ENCODE measurements at regions not wholly inside any gene's neighbourhood (a gene's known extent, or its start where the extent isn't known, plus 50 kb on each side); places are given as distances from the start of the nearest gene placed in this dataset.

DNA sequence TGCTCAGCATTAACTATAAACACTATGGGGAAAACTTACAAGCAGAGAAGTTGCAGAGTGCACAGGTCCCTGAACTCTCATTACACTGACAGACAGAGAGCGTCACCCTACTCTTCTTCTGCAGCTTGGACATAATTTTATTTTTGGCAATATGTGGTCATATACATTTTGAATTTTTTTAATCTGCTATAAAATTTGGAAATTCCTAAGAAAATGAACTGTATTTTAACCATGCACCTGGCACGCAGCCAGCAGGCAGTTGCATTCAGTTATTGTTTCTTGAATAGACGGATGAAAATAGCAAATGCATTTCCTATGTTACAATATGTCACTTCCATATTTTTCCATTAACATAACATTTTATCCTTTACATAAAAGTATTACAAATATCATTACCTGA lies 100.2 kb downstream of the SLC25A46 start:
- Histone ChIP-seq H3K27ac (ENCODE audit: low read depth in 1 of 2, low read length in 2 of 2) (no peak overlapping the region), H3K9me3 (replicated peaks in 1 of 2; ENCODE audit: control insufficient read depth in 1 of 2, insufficient read depth in 1 of 2, low read length in 2 of 2) (peaks cover 10 to 11% of the 10 kb centered on the region in 2 donors), H2AFZ (ENCODE audit: insufficient read depth, low read depth, low read length, poor library complexity, severe bottlenecking) (no peak overlapping the region), H3K4me2 (replicated peaks; ENCODE audit: extremely low read depth, low read length, poor library complexity, severe bottlenecking) (no peak overlapping the region), H3K4me1 (ENCODE audit: control insufficient read depth in 1 of 2, insufficient read depth in 2 of 2, low read length in 2 of 2) (no peaks in the 10 kb centered on the region), H3K4me3 (replicated peaks in 1 of 3; ENCODE audit: low read depth in 2 of 3, low read length in 3 of 3) (no peak overlapping the region), H3K36me3 (replicated peaks in 1 of 2; ENCODE audit: control insufficient read depth in 1 of 2, insufficient read depth in 2 of 2, low read length in 2 of 2) (no peaks in the 10 kb centered on the region), H3K79me2 (ENCODE audit: insufficient read depth, low read length) (no peaks in the 10 kb centered on the region), H3K27me3 (ENCODE audit: control insufficient read depth in 2 of 2, insufficient read depth in 2 of 2, low read length in 2 of 2) (no peaks in the 10 kb centered on the region), H3K9ac (ENCODE audit: insufficient read depth, low read length, poor library complexity, severe bottlenecking) (no peak overlapping the region), H4K20me1 (ENCODE audit: insufficient read depth, low read length) (no peaks in the 10 kb centered on the region)
- Mint-ChIP-seq H3K9me3 (peaks cover 2 to 9% (median 4%) of the 10 kb centered on the region in 7 donors), H3K4me3 (no peak overlapping the region), H3K27me3 (ENCODE audit: low read depth in 3 of 3) (no peaks in the 10 kb centered on the region), H3K36me3 (no peaks in the 10 kb centered on the region), H3K4me1 (no peaks in the 10 kb centered on the region), H3K27ac (no peak overlapping the region)
- intact Hi-C loops (cut with micrococcal nuclease): no loop called here
- TF ChIP-seq, protein P1, sequence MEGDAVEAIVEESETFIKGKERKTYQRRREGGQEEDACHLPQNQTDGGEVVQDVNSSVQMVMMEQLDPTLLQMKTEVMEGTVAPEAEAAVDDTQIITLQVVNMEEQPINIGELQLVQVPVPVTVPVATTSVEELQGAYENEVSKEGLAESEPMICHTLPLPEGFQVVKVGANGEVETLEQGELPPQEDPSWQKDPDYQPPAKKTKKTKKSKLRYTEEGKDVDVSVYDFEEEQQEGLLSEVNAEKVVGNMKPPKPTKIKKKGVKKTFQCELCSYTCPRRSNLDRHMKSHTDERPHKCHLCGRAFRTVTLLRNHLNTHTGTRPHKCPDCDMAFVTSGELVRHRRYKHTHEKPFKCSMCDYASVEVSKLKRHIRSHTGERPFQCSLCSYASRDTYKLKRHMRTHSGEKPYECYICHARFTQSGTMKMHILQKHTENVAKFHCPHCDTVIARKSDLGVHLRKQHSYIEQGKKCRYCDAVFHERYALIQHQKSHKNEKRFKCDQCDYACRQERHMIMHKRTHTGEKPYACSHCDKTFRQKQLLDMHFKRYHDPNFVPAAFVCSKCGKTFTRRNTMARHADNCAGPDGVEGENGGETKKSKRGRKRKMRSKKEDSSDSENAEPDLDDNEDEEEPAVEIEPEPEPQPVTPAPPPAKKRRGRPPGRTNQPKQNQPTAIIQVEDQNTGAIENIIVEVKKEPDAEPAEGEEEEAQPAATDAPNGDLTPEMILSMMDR (IDR thresholded peaks at IDR 0.05): no peak
- no peak for DNase-seq
- WGBS (ENCODE audit: insufficient coverage): no CpG with 5 or more reads among the region's 3 CpGs

DNA sequence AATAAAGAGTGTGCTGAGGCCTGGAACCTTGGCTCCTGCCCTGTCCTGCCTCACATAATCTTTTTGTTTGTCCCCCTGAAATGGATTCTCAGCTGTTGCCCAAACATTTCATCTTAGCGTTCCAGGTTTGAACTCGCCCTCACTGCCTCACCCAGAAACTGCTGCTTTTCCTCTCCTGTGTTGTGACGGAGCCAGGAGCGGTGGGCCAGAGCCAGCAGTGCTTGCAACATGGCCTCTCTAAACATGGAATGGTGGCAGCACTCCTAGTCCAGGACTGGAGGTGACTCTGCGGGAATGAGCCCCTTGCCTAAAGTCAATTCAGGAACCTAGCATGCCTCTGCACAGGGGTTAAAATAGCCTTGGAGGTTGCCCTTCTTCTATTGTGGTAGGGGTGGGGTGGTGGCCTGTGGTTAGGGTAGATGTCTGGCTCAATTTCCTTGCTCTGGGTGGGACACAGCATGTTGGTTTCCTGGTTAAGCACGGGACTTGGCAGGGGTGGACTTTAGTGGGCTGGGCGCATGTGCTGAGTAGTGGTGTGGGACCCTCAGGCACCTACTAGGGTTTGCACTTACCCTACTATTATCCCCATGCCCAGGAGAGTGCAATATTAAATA lies 101.6 kb downstream of the SLC25A46 start:
- H3K27me3 Mint-ChIP-seq (ENCODE audit: low read depth in 3 of 3): no peaks in the 10 kb centered on the region
- no peak overlapping the region for H3K4me3 ChIP-seq (replicated peaks in 1 of 3; ENCODE audit: low read depth in 2 of 3, low read length in 3 of 3)
- no peak overlapping the region for H2AFZ ChIP-seq (ENCODE audit: insufficient read depth, low read depth, low read length, poor library complexity, severe bottlenecking)
- no peak for DNase-seq
- H3K36me3 ChIP-seq (replicated peaks in 1 of 2; ENCODE audit: control insufficient read depth in 1 of 2, insufficient read depth in 2 of 2, low read length in 2 of 2): no peaks in the 10 kb centered on the region
- no peaks in the 10 kb centered on the region for H3K79me2 ChIP-seq (ENCODE audit: insufficient read depth, low read length)
- TF ChIP-seq, protein P1 (IDR thresholded peaks at IDR 0.05): no peak
- H3K27ac Mint-ChIP-seq: no peak overlapping the region
- no peaks in the 10 kb centered on the region for H3K36me3 Mint-ChIP-seq
- H3K4me3 Mint-ChIP-seq: no peak overlapping the region
- peaks cover 2 to 11% (median 4%) of the 10 kb centered on the region in 7 donors for H3K9me3 Mint-ChIP-seq
- H3K27ac ChIP-seq (ENCODE audit: low read depth in 1 of 2, low read length in 2 of 2): no peak overlapping the region
- H3K27me3 ChIP-seq (ENCODE audit: control insufficient read depth in 2 of 2, insufficient read depth in 2 of 2, low read length in 2 of 2): no peaks in the 10 kb centered on the region
- WGBS (ENCODE audit: insufficient coverage): 92% methylated on average over 5 of the region's 7 CpGs
- no peak overlapping the region for H3K4me2 ChIP-seq (replicated peaks; ENCODE audit: extremely low read depth, low read length, poor library complexity, severe bottlenecking)
- H3K4me1 Mint-ChIP-seq: no peaks in the 10 kb centered on the region
- intact Hi-C loops (cut with micrococcal nuclease): no loop called here
- H3K9me3 ChIP-seq (replicated peaks in 1 of 2; ENCODE audit: control insufficient read depth in 1 of 2, insufficient read depth in 1 of 2, low read length in 2 of 2): peaks cover 6 to 10% of the 10 kb centered on the region in 2 donors
- no peaks in the 10 kb centered on the region for H4K20me1 ChIP-seq (ENCODE audit: insufficient read depth, low read length)
- no peak overlapping the region for H3K9ac ChIP-seq (ENCODE audit: insufficient read depth, low read length, poor library complexity, severe bottlenecking)
- no peaks in the 10 kb centered on the region for H3K4me1 ChIP-seq (ENCODE audit: control insufficient read depth in 1 of 2, insufficient read depth in 2 of 2, low read length in 2 of 2)

Data from CD14-positive monocyte (primary cell).